Heart left ventricle (tissue), 16 donors: ENCODE measurements at regions not wholly inside any gene's neighbourhood (a gene's known extent, or its start where the extent isn't known, plus 50 kb on each side); places are given as distances from the start of the nearest gene placed in this dataset.

Source experiments
- ATAC-seq, 4 donors: fragments of 200-7000 bp; cut with Tn5 transposase; one replicate each; pipeline ENCODE4 v1.9.1; 2020 to 2022; ENCODE audit warnings: moderate library complexity in 4 of 4, mild to moderate bottlenecking in 3 of 4, moderate number of reproducible peaks in 1 of 4
- DNase-seq, 5 donors: peaks; one replicate each; pipeline ENCODE4 v3.0.0-alpha.2; 2020
- H3K27ac ChIP-seq, 12 donors: fragments of 200-600 bp; sonication (generic) in 4 of 12; one replicate each; pipeline versions ENCODE4 v1.5.0 to v1.8.0; 2016 to 2022; ENCODE audit warnings: mild to moderate bottlenecking in 2 of 12
- H3K27me3 ChIP-seq, 9 donors: fragments of 200-600 bp; sonication (generic) in 2 of 9; one replicate each; pipeline versions ENCODE4 v1.5.1 to v1.8.0; 2016 to 2022; ENCODE audit warnings: mild to moderate bottlenecking in 3 of 9
- H3K36me3 ChIP-seq, 9 donors: fragments of 200-600 bp; sonication (generic) in 2 of 9; one replicate each; pipeline versions ENCODE4 v1.5.0 to v1.8.0; 2018 to 2022; ENCODE audit warnings: mild to moderate bottlenecking in 2 of 9
- H3K4me1 ChIP-seq, 12 donors: fragments of 200-600 bp; sonication (generic) in 4 of 12; one replicate each; pipeline versions ENCODE4 v1.5.0 to v1.8.0; 2016 to 2022; ENCODE audit warnings: mild to moderate bottlenecking in 3 of 12
- H3K4me3 ChIP-seq, 12 donors: fragments of 200-600 bp; sonication (generic) in 4 of 12; one replicate each; pipeline versions ENCODE4 v1.5.0 to v1.8.0; 2017 to 2022; ENCODE audit warnings: mild to moderate bottlenecking in 9 of 12, moderate library complexity in 4 of 12
- H3K9me3 ChIP-seq, 12 donors: fragments of 200-600 bp; sonication (generic) in 4 of 12; one replicate each; pipeline versions ENCODE4 v1.5.0 to v1.8.0; 2016 to 2022; ENCODE audit warnings: mild to moderate bottlenecking in 1 of 12
- CTCF ChIP-seq, 12 donors: fragments of 200-600 bp; sonication (generic) in 4 of 12; IDR thresholded peaks; one replicate each; pipeline versions ENCODE4 v1.5.0 to v1.8.0; 2018 to 2022; ENCODE audit warnings: antibody characterized with exemption in 12 of 12, mild to moderate bottlenecking in 5 of 12
- POLR2A ChIP-seq, 2 donors: fragments of 450-650 bp; IDR thresholded peaks; one replicate each; pipeline ENCODE4 v1.6.1; 2017; ENCODE audit warnings: antibody characterized with exemption in 2 of 2, mild to moderate bottlenecking in 2 of 2, moderate library complexity in 2 of 2
- WGBS, 4 donors: extraction: QIAGEN DNeasy Blood & Tissue Kit in 2 of 4; methylation state at CpG; one replicate each; pipeline versions ENCODE4 v1.1.5 to v1.1.7; 2013 to 2018; 5-methylcytosine and 5-hydroxymethylcytosine counted together
- intact Hi-C, 10 donors: fragments of 100-400 bp; cut with DNase I; formaldehyde crosslinking; loops; one replicate each; pipeline versions ENCODE4 v1.11.1 to v1.14.2; 2022
- donor health status: ischemic (EF 13 %, LVEDD 7.1; RV severe dilation, severe dysfunction).
- donor health status: healthy with polysubstance abuse.
- donor health status: DM: no; HTN: yes; CAD: no.
- donor health status: DM: no; HTN: no; CAD: no.
- donor health status: ischemic (EF 25% LVEDD 6.9; RV normal size, moderate dysfunction).
- donor health status: ischemic (EF 25% LVEDD 5.7; RV mildly dilated, moderate dysfunction).
- donor health status: healthy.
- donor health status: DM: yes; HTN: yes; CAD: no.
- donor health status: ischemic (EF 35%, LVEDD 5.7; RV mildly dilated, moderate dysfunction).
- donor health status: nonischemic (EF 11% LVEDD 7.7; RV severe dilation, severe dysfunction).
- donor health status: DM: yes; HTN: yes; CAD: no.
- donor health status: PGD.
- donor health status: ischemic (EF 29% LVEDD 5.4; RV normal size, mild dysfunction).
- donor health status: nonischemic (EF 23%, LVEDD 6.1; RV moderate dilation, normal function).

GRCh38 chr5:139742173-139742903 lies 53.3 kb upstream of the PSD2 start:
- no peak for ATAC-seq
- H3K27ac ChIP-seq: no peak overlapping the region
- H3K9me3 ChIP-seq: no peaks in the 10 kb centered on the region
- no peak for DNase-seq
- H3K27me3 ChIP-seq: peaks cover 0 to 16% (median 9%) of the 10 kb centered on the region in 9 donors
- H3K36me3 ChIP-seq: no peaks in the 10 kb centered on the region
- intact Hi-C loops: no loop called here
- TF ChIP-seq CTCF (IDR thresholded peaks at IDR 0.05) (no peak), POLR2A (IDR thresholded peaks at IDR 0.05) (no peak)
- no peak overlapping the region for H3K4me3 ChIP-seq
- WGBS, 4 donors: 88 to 94% (median 92%) methylated on average over 14 of the region's 14 CpGs
- H3K4me1 ChIP-seq: peaks cover 10 to 25% (median 21%) of the 10 kb centered on the region in 12 donors

GRCh38 chr5:139743001-139743771 lies 52.4 kb upstream of the PSD2 start:
- peaks cover 16 to 33% (median 29%) of the 10 kb centered on the region in 12 donors for H3K4me1 ChIP-seq
- no peak overlapping the region for H3K4me3 ChIP-seq
- ATAC-seq: no peak
- no peaks in the 10 kb centered on the region for H3K36me3 ChIP-seq
- DNase-seq: no peak
- TF ChIP-seq POLR2A (IDR thresholded peaks at IDR 0.05) (no peak), CTCF (IDR thresholded peaks at IDR 0.05) (no peak)
- 86 to 92% (median 90%) methylated on average over 9 of the region's 9 CpGs for WGBS, 4 donors
- peaks cover 0 to 24% (median 12%) of the 10 kb centered on the region in 9 donors for H3K27me3 ChIP-seq
- H3K27ac ChIP-seq: no peak overlapping the region
- no peaks in the 10 kb centered on the region for H3K9me3 ChIP-seq
- intact Hi-C loops: no loop called here

GRCh38 chr5:139743804-139744203 lies 51.8 kb upstream of the PSD2 start:
- Histone ChIP-seq H3K4me1 (peaks cover 16 to 36% (median 32%) of the 10 kb centered on the region in 12 donors), H3K27ac (no peak overlapping the region), H3K27me3 (peaks cover 0 to 30% (median 17%) of the 10 kb centered on the region in 9 donors), H3K9me3 (no peaks in the 10 kb centered on the region), H3K4me3 (no peak overlapping the region), H3K36me3 (no peaks in the 10 kb centered on the region)
- no peak for TF ChIP-seq POLR2A (IDR thresholded peaks at IDR 0.05)
- no peak for TF ChIP-seq CTCF (IDR thresholded peaks at IDR 0.05)
- DNase-seq (no peak), ATAC-seq (no peak)
- intact Hi-C loops: loop anchor here in 1 of 10 donors (2.0 kb wide), 1 partner anchor 33 kb away; no protein-coding TSS in a partner anchor
- WGBS, 4 donors: 89 to 100% (median 97%) methylated on average over 2 of the region's 2 CpGs
